Fibroblast of pulmonary artery (primary cell): ENCODE measurements at regions not wholly inside any gene's neighbourhood (a gene's known extent, or its start where the extent isn't known, plus 50 kb on each side); places are given as distances from the start of the nearest gene placed in this dataset.

Experiments used
- DNase-seq: peaks from one replicate; pipeline ENCODE4 v3.0.0-alpha.2; 2010; ENCODE audit warnings: low read depth
- H3K4me3 ChIP-seq: replicated peaks from 2 replicates; pipeline ENCODE4 v1.5.1; 2011; ENCODE audit warnings: low read depth, mild to moderate bottlenecking, control low read depth, low read length, moderate library complexity
- TF ChIP-seq, protein P1 (sequence below): IDR thresholded peaks from 2 replicates; pipeline ENCODE4 v1.5.1; 2011; ENCODE audit warnings: mild to moderate bottlenecking, control low read depth, low read length, inconsistent platforms; ENCODE audit errors: missing control alignments

DNA sequence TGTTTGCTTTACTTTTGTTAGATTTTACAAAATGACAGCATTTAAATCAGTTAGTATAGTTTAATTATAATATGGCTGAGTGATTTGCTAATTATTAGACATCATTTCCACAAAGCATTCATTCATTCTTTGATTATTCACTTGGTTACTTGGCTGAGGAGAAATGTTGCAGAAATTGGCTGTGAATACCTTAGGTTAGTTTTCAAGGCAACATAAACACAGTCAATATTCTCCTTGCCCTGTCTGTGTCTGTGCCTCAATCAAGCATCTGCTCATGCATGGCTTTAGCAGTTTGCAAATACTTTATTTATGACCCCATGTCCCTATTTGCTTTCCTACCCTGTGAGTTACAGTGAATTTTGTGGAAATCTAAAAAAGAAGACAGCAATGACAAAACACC, 718.3 kb downstream of the EPM2A start:
- no peak for DNase-seq
- no peak overlapping the region for H3K4me3 ChIP-seq

DNA sequence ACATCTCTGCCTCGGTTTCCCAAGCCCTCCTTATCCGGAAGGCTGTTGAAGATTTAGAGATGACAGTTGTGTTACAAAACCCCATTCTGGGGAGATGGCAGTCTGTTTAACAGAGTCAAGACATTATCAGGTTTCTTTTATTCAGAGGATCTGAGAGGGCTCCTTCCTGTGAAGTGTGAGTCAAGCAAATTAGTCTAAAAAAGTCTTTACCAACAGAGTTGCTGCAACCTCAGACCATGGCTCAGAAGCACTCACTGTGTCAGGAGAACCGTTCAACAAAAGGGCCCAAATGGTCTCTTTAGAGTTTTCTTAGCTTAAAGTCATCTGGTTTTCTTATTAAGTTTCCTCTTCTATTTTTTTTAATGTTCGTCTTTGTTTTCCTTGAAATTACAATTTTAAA, 717.8 kb downstream of the EPM2A start:
- no peak overlapping the region for H3K4me3 ChIP-seq
- TF ChIP-seq, protein P1, sequence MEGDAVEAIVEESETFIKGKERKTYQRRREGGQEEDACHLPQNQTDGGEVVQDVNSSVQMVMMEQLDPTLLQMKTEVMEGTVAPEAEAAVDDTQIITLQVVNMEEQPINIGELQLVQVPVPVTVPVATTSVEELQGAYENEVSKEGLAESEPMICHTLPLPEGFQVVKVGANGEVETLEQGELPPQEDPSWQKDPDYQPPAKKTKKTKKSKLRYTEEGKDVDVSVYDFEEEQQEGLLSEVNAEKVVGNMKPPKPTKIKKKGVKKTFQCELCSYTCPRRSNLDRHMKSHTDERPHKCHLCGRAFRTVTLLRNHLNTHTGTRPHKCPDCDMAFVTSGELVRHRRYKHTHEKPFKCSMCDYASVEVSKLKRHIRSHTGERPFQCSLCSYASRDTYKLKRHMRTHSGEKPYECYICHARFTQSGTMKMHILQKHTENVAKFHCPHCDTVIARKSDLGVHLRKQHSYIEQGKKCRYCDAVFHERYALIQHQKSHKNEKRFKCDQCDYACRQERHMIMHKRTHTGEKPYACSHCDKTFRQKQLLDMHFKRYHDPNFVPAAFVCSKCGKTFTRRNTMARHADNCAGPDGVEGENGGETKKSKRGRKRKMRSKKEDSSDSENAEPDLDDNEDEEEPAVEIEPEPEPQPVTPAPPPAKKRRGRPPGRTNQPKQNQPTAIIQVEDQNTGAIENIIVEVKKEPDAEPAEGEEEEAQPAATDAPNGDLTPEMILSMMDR = no peak
- DNase-seq = no peak

More for the DNA sequence above, 718.3 kb downstream of the EPM2A start:
- TF ChIP-seq, protein P1 = no peak

DNA sequence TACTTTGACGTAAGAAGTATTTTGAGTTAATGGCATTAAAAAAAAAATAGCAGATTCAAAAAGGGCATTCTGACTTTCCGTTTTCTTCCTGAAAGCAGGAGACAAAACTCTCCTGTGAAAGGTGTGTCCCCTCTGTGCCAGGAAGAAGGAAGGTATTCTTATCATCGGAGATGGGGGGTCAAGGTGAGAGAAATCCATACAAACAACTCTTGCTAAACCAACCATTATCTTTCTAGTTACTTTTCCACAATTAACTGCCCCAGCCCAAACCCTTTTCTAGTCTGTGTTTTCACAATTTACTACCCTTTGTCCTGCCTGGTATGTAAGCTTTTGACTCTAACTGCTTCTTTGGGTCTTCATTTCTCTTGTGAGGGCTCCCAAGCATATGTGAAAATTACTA, 717.3 kb downstream of the EPM2A start:
- no peak for DNase-seq
- TF ChIP-seq, protein P1 = no peak
- H3K4me3 ChIP-seq = no peak overlapping the region

DNA sequence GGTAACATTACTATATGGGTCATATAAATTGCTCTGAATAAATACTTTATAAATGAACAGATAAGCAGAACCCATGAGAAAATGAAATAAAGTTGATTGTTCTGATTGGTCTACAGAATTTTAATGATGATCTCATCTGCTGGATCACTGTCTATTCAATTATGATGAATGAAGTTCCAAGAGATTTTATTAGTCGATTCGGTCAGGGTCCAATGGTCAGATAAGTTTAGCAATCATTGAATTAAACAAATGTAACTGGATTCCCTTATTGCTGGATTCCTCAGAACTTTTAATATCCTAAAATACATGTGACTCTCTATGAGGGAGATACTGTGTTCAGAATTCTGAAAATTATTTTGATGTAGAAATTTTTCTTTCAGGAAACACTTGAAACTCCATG, 715.2 kb downstream of the EPM2A start:
- TF ChIP-seq, protein P1 = no peak
- no peak overlapping the region for H3K4me3 ChIP-seq
- DNase-seq = no peak

DNA sequence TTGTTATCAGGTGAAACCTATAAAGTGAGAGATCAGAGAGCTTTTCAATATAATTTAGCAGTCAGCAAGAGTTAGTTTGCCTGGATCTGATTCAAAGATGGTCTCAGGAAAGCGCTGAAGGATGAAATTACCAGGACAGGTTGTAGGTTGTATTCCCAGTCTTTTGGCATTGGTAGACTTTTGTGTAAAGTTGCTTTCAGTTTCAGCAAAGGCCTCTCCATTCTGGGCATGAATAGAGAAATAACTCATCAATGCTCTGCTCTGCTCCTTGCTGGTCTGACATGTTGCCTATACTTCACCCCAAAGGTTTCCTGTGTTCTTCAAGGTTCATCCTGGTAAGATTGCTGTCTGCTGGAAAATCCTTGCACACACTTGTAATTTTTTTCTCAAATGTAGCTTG, 714.8 kb downstream of the EPM2A start:
- no peak overlapping the region for H3K4me3 ChIP-seq
- no peak for DNase-seq
- TF ChIP-seq, protein P1 = no peak

DNA sequence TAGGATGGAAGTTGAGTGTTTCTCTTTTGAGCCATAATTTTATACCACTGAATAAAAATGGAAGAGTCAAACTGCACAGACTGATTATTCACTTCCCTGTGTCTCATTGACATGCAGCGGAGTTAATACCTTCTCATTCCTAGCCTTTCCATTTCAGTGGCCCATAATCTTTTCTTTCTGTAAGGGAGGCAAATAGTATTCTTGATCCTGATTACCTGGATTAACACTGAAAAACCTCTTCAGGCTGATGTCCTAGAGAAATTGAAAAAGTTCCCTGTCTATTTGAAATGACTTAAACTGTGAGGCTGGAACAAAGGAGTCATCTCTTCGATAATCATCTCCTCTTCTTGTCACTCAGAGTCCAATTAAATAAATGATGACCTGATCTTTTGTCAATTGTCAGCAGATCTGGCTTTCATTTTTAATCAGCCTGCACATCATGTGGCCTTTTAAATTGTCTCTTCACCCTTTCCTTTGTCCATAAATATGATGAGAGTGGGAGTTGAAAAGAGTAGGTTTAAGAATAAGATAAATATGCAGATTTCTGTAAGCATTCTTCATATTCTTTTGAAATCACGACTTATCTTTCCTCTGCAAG, 713.0 kb downstream of the EPM2A start:
- no peak overlapping the region for H3K4me3 ChIP-seq
- TF ChIP-seq, protein P1 = no peak
- DNase-seq = no peak

DNA sequence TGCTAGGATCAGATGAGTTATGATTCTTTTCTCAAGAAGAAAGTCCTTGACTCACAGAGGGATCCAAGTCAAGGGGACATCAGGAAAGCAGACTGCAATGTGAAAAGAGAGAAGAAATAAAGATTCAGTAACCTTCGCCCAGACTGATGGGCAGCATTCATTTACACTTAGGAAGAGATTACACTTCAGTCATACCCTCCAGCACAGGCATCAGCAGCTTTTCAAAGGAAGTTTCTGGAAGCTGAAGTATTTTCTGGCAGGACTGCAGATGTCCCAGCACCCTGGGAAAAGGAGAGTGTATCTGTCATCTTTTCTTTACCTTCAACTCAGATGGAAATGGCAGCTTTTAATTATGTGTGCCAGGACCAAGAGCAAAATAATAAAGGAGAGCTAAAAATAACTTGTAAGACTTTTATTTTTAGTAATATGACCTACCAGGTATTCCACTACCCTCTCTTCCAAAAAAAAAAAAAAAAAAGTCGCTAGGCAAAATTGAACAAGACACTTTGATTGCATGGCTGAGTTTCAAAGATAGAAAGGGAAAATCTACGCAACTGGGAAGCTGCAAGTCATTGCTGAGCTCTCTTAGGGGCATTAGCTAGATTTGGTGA, 712.1 kb downstream of the EPM2A start:
- TF ChIP-seq, protein P1 = no peak
- DNase-seq = no peak
- H3K4me3 ChIP-seq = no peak overlapping the region
